Kidney tubule cell (primary cell): ENCODE measurements at regions not wholly inside any gene's neighbourhood (a gene's known extent, or its start where the extent isn't known, plus 50 kb on each side); places are given as distances from the start of the nearest gene placed in this dataset.

Experiments used
- DNase-seq: peaks from one replicate; pipeline ENCODE4 v3.0.0-alpha.2; 2018; ENCODE audit warnings: low spot score

DNA sequence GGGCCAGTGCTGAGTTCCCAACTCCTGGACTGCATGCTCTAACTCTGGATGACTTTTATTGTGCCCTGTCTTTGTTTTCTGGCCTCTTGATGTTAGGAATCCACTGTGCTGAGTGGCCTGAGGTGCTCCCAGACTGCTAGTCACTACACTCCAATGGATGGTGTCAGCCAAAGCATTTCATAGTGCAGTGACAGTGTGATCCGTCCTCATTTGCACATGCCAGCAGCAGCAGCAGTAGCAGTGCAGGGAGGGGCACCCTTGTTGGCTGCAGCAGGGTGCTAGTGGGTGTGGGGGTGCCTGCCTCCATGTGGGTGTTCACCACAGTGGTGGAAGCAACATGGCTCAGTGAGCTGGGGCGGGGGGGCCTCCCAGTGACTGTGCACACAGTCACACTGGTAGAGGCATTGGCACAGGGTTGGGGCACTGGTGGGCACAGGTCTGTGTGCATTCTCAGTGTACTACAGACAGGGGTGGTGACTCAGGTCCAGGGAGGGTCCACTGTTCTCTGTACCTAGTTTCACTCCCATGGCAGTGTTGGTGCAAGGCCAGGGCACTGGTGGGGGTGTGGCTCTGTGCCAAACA lies 214.0 kb downstream of the ZC3H11B start:
- no peak for DNase-seq

DNA sequence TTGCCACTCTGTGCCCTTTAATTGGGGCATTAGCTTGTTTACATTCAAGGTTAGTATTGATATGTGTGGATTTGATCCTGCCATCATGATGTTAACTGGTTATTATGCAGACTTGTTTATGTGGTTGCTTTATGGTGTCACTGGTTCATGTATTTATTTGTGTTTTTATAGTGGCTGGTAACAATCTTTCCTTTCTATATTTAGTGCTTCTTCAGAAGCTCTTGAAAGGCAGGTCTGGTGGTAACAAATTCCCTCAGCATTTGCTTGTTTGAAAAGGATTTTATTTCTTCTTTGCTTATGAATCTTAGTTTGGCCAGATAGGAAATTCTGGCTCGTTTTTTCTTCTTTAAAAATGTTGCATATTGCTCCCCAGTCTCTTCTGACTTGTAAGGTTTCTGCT lies 215.4 kb downstream of the ZC3H11B start:
- DNase-seq = no peak

DNA sequence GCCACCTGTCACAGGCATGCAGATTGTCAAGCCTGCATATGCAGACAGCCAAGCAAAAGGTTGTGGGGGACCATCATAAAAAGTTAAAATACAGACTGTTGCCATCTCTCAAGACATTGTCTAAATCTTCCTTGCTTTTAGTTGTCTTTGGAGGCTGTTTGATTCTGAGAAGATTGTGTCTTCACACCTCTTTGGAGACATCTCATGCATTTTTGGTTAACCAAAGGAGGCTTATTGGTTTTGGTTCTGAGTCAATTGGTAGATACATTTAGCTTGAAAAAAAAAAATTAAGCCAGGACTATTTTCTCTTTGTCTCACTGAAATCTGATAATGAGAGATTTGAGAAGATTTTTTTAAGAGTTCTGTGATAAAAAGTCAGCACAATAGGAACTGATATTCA lies 217.6 kb downstream of the LYPLAL1 start:
- DNase-seq = no peak

DNA sequence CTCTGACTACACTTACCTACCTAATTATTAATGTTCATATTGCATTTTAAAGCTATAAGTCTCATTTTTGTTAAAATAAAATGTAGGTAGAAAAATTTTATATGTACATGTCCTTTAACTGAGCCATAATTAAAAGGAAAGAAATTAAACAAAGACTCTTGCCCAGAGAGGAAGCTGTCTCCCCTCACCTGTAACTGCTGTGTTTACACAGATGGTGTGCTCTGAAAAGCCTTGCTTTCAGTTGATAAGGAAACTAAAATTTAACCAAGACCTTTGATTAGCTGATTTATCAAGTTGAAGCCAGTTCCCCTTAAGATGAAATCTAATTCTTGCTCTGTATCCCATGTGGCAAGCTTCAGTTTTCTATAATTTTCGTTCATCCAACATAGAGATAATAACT lies 213.5 kb downstream of the LYPLAL1 start:
- DNase-seq = no peak

DNA sequence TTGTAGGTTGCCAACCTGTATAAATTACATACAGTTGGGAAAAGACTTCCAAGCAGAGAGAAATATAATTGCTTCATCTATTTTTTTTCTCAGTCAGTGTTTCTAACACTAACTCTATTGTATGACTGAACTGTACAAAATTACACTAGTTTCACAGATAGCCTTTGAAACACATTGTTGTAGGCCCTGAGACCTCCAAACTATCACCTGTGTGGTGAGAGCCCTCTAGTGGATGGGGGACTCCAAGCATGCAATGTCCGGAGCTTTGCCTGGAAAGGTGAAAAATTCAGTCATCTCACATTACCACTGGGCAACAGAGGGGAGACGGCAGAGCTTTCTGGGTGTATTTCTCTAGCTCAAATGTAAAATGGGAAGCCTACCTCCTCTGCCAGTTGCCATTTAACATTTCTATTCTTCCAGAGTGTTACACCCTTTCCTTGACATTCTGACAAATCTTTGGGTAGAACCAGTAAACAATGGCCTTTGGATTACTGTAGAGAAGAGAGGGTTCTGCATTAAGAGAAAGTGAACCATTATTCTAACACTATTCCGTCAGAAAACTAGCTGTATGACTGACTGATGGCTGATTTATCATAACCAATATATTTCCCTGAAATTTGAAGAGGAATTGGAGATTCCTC lies 212.2 kb downstream of the LYPLAL1 start:
- peak; percentile 69 for DNase-seq

DNA sequence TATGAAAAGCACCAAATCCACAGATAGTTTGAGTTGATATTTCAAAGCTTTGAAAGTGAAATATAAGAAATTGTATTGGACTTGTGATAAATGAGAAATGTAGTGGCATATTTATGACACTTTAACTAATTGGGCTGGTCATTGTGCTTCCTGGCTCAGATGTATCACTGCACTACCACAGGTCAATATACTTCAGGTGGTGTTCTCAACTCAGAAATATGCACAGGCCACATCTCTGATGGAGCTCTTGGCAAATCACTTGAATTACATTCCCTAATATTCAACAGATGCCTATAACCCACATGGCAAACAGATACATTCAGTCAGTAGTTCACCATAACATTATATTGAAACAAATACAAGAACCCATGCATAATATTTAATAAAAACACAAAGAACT lies 209.6 kb downstream of the LYPLAL1 start:
- no peak for DNase-seq

DNA sequence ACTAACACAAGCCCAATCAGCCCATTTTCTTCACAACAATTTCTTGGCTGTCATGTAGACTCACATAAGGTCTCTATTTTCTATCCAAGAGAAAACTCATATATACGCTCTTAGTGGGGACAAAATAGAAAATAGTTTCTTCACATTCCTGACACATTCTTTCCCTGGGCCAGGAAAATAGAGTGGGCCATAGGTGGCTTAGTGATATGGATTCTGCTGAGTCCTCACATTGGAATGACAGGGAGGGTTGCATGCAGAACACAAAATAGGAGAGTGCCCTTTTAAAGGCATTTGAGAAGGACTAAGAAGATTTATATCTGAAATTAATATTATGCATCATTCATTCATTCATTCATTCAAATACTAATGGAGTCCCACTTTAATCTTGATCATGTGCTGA lies 207.7 kb downstream of the LYPLAL1 start:
- DNase-seq = no peak

DNA sequence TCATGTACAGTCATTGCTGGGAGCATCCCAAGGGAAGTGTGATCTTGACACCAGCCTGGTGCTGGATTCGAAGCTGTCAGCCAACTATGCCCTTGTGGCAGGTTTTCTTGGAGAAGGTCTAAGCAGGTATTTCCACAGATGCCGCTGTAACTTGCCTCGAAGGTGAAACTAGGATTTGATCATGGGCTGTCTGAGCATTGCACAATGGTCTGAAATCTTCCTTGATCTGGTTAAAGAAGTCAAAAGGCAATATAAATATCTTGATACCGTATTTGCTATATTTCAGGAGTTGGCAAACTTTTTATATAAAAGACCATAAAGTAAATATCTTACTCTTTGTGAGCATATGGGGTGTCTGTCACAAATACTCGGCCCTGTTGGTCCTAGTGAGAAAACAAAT lies 206.8 kb downstream of the LYPLAL1 start:
- DNase-seq = no peak

DNA sequence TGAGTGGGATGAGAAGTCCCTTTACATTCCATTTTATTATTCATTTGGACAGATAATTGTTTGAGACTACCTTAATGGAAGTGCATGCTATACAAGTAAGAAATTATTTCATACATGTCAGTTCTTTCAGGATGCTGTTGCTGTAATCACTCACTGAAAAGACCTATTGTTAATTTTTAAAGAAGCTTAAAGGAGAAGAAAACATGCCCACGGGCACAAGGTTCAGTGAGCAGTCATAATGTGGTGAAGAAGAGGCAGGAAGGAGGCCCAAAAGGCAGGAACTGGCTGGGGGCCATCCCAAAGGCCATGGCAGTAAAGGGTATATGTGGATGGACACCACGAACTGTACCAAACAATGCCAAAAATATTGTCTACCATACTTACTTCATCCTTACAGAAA lies 206.0 kb downstream of the LYPLAL1 start:
- DNase-seq = peak; percentile 45

DNA sequence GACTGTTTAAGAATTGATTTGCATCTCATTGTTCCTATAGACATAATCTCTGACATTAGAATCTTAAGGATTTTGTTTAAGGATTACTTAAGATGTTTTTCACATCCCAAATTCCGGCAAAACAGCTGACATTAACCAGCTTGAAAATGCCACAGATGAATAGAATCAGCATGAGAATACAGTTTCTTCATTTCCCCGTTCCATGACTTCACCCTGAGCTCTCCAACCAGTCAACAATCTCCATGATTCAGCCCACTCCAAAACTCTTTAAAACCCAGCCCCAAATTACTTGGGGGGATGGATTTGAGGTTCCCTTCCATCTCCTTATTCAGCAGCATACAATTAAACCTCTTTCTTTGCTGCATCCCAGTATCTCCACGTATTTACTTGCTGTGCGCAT lies 201.0 kb downstream of the LYPLAL1 start:
- no peak for DNase-seq

DNA sequence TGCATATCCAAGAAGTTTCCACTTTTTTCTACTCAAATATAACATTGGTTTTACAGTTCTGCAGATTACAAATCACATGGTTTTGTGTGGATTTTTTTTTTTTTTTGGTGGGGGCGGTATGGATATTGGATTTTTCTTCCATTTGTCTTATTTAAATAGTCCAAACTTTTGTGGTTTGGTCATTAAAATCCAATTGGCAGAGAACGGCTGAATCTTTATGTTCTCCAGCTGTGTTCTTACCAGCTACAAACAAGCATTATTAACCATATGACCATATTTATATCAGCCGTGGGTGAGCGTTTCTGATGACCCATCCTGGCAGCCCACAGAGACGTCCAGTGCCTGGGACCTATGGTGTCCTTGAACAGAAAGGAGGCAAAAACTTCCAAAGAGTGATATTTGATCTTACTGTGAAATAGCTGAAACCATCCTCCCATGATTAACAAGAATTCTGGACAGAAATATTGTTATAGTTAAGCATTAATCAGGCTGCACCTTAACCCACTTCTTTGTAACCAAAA lies 200.4 kb downstream of the LYPLAL1 start:
- DNase-seq = no peak

DNA sequence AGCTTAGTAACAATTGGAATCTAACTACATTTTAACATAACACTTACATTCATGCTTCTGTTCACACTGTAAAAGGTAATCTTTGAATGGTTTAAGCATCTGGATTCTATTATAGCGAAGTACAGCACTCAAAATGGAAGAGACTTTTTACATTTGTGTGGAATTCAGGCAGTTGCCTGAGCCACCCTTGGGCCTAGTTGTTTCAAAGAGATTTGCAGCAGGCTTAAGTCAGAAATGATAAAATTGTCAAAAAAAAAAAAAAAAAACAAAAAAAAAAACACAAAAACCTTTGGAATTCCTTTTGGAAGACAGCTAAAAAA lies 199.9 kb downstream of the LYPLAL1 start:
- no peak for DNase-seq

DNA sequence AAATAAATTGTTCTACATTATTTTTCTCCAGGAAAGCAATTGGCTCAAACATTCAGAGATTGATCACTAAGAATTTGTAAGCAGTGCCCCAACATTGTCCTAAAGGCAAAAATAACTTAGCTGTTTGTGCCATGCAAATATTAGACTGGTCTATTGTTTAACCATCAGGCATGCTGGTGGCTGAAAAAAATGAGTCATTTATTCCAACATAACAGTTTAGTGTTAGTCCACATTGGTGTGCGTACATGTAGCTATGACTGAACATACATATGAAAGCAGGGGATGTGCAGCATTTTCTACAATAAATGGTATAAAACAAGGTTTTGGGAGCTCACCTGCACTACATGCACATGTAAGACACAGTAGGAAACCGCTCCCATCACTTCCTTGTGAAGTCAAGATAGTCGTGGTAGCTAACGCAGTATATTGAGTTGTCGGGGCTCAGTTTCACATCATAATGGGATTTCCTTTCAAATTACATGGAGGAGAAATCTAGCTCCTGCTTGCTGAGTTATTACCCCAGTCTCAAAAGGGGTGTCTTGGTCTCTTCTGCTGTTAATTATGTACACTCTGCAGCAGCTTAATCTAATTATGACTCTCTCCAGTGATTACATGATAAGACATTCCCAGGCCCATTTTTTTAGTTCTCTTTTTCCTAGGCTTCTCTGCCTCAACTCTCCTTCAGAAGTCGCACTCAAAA lies 199.4 kb downstream of the LYPLAL1 start:
- DNase-seq = no peak

DNA sequence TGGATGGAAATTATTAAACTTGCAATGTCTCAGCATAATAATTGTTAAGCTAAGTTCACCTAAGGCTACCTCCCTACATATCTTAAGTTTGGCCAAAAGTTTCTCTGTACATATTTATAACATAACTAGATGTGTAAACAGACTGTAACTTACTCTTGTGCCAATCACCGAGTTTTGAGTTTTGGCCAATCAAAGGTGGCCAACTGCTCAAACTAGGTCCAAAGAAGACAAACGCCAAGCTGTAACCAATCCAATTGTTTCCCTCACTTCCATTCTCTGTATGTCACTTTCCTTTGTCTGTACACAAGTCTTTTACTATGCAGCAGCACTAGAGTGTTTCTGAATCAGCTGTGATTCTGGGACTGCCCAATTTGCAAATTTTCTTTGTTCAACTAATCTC lies 197.8 kb downstream of the LYPLAL1 start:
- no peak for DNase-seq

DNA sequence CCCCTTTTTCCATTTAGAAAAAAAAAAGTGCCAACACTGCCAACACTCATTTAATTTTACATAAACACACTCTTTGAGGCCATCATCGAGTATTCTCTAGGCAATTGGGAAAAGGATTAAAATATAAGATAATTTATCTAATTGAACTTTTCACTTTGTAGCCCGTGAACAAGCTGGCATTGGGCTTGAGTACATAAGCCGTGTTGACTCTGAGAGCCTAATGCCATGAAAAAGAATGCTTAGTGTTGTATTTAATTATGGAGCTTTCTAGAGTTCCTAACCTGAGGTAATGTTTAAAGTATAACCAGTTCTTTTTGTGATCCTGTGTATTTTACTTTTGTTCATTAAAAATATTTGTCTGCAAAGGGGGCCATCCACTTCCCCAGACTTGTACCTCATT lies 193.8 kb downstream of the LYPLAL1 start:
- no peak for DNase-seq

DNA sequence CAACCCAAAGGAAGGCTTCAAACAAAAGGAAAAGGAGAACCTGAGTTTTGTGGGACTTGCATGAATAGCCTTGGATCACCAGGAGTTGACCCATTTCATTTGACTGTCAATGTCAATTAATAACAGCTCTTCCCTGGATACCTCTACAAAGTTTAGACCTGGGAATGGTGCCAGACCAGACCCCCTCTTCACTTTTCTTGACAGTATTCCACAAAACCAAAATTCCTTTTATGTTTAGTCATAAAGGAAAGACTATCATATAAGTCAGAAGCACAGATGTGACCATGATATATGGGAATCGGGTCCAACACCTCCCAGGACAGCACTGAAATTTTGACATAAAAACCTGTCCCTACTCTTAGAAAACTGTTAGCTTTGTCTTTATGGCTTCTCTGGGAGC lies 191.8 kb downstream of the LYPLAL1 start:
- DNase-seq = peak; percentile 64

DNA sequence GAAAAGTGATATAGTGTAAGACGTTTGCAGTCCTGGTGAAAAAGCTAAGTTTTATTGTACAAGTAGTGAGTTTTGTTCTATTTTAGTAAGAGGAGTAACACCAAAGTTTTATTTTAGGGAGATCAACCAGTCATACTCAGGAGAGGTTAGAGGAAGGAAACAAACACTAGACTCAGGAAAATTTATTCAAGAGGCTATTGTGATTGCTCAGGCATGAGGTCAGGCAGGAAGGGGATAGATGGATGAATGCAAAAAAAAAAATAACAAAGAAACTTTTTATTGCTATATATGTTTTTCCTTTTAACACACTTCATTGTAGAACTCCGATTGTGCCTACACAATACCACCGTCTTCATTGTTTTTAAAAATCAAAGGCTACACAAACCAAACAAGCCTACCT lies 189.0 kb downstream of the LYPLAL1 start:
- DNase-seq = no peak

DNA sequence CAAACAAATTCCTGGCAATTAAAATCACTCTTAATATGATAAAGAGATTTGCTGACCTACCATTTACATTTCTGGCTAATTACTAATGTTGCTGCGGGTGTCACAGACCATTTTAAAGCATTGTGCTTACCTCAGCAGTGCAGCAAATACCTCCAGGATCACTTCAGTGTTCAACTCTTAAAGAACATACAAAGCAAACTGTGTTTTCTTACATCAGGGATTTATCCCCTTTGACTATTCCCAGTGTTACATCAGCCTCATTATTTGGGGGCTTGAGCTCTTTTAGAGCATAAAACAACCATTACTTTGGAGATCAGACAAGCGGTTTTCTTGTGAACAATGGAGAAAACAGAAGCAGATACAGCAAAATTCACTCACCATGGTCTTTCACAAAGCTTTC lies 185.4 kb downstream of the LYPLAL1 start:
- DNase-seq = no peak

DNA sequence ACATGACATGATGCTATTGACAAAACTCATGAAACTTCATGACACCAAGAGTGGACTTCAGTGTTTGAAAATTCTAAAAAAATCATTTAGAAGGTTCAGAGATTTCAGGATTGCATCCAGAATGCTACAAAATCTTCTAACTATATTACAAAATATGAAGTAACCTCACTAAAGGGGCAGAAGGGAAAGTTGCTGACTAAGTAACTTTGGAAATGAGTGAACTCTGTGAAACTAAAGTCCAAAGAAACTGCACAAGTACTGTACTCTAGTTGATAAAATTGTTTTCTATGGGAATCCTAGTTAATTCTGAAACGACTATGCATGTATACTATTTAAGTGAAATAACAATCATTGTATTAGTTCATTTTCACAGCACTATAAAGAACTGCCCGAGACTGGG lies 184.4 kb downstream of the LYPLAL1 start:
- no peak for DNase-seq

DNA sequence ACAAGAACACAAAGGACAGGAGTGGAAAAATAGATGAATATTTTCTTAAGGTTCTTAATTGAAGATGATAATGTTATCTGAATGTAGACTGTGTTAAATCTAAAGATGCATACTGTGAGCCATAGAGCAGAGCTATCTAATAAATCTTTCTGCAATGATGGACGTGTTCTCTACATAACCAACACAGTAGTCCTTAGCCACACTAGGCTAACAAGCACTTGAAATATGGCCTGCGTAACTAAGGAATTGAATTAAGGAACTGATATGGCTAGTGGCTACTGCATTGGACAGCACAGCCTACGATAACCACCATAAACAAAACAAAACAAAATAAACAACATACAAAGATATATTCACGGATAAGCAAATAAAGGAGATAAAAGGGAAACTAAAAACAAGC lies 181.3 kb downstream of the LYPLAL1 start:
- no peak for DNase-seq

DNA sequence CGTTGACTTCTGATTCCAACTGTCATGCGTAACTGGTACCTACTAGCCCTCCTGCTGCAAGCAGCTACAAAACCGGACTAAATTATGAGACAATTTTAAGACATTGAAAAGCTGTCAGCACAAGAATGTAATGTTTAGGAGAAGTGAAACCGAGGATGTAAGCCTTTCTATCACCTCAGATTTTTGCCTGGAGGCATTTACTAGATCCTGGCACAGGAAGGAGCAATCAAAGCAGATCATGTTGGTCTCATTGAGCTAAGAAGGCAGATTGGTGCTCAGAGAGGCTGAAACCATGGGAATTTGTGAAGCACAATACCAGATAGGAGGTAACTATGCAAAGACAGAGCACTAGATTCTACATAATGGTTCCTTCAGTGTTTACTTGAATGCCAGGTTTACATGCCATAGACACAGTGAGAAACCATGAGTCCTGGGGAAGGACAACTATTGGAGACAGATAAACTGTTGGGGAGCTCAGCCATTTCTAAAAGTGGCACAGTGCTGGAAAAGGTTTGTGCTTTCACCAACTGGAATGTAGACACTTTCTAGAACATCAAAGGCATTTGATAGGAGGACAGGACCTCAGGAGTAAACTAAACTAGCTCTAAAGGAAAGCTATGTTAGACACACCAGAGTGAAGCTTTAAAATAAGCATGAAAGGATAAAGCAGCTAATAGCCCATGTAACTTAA lies 179.4 kb downstream of the LYPLAL1 start:
- DNase-seq = no peak

DNA sequence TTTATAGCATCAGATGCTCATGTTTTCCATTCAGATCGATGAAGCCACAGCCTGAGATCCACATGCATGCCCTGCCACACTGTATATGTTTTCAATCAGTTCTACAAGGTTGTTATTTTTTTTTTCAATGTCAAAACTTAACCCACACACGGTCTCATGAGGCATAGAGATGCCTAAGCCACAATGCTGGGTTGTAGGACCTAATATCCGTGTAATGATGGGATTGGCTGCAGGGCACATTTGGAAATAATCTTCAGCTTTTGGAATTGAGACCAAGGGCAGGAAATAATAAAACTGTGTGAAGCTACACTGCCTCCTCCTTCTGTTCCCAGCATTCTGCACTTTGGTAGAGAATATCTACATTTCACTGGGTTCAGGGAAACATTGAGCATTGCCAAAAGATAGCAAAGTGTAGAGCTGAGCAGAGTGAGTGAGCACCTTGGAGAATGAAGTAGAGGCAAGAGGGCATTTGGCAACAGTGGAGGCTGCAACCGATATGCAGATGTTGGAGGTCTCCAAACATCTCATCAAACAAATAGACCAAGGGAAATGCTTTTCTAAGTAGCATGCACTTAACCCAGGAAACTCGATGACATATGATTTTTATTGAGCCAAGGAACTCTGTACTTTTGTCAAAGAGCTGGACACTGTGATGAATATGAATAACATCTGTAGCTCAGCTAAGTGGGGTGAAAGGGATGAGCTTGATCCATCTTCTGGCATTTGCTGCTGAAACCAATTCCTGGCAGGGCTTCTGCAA lies 176.7 kb downstream of the LYPLAL1 start:
- no peak for DNase-seq
